ENCODE measurements at regions not wholly inside any gene's neighbourhood (a gene's known extent, or its start where the extent isn't known, plus 50 kb on each side); places are given as distances from the start of the nearest gene placed in this dataset.

DNA sequence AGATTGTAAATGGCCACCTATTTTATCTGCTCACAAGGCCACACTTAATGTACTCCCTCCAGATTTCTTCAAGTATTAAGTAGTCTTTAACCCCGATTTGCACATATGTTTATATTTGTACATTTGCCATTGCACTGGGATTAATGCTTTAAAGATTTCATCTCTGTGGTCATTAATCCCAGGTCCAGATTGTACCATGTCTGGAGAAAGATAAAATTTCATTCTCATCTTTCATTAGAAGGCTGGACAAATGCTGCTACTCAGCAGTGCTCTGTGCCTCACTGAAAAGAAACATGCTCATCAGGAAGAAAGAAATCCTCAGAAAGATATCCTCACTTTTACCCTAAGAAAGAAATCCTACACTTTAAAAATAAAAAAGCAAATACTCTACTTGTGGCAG lies 62.5 kb upstream of the LRRC3B start:
- TF ChIP-seq ZNF10 (CRISPR knock-in tag; IDR thresholded peaks at IDR 0.05; ENCODE audit: borderline replicate concordance, low read depth) (no peak), XRCC5 (optimal IDR thresholded peaks at IDR 0.05; ENCODE audit: low read length) (no peak), CTCF (CRISPR knock-in tag; IDR thresholded peaks at IDR 0.05) (no peak), SNAPC4 (CRISPR knock-in tag; IDR thresholded peaks at IDR 0.05) (no peak)

All from HepG2 (cell line).